Mesendoderm (in vitro differentiated cells): ENCODE measurements at regions not wholly inside any gene's neighbourhood (a gene's known extent, or its start where the extent isn't known, plus 50 kb on each side); places are given as distances from the start of the nearest gene placed in this dataset.
"Not testable (repeated sequence)": the region's sequence is repeated elsewhere in the genome, so short reads cannot be mapped to it uniquely, and the experiment has no call there.

Experiments used
- DNase-seq: peaks from one replicate; pipeline ENCODE4 v3.0.0; 2013
- H2AK5ac ChIP-seq: 2 replicates; pipeline ENCODE4 v1.6.1; 2013; ENCODE audit warnings: low read length, inconsistent platforms
- H2BK120ac ChIP-seq: 2 replicates; pipeline ENCODE4 v1.6.1; 2013; ENCODE audit warnings: low read depth, mild to moderate bottlenecking, low read length, moderate library complexity, mixed read lengths
- H2BK15ac ChIP-seq: replicated peaks from 2 replicates; pipeline ENCODE4 v1.6.1; 2013; ENCODE audit warnings: low read depth, mild to moderate bottlenecking, moderate library complexity
- H2BK5ac ChIP-seq: 2 replicates; pipeline ENCODE4 v1.6.1; 2013; ENCODE audit warnings: low read length, inconsistent platforms
- H3K18ac ChIP-seq: 2 replicates; pipeline ENCODE4 v1.6.1; 2013; ENCODE audit warnings: mild to moderate bottlenecking, low read length, mixed read lengths
- H3K23ac ChIP-seq: one replicate; pipeline ENCODE4 v1.6.1; 2013; ENCODE audit warnings: low read length
- H3K27ac ChIP-seq: 2 replicates; pipeline ENCODE4 v1.5.1; 2013; ENCODE audit warnings: low read depth, mild to moderate bottlenecking, inconsistent platforms, low read length, moderate library complexity
- H3K27me3 ChIP-seq: 2 replicates; pipeline ENCODE4 v1.6.1; 2013; ENCODE audit warnings: low read length, control low read depth, mild to moderate bottlenecking, inconsistent platforms; ENCODE audit not compliant: insufficient read depth, poor library complexity
- H3K36me3 ChIP-seq: 2 replicates; pipeline ENCODE4 v1.6.1; 2013; ENCODE audit warnings: low read length, inconsistent platforms; ENCODE audit not compliant: control insufficient read depth, insufficient read depth
- H3K4ac ChIP-seq: one replicate; pipeline ENCODE4 v1.6.1; 2013; ENCODE audit warnings: low read depth, mild to moderate bottlenecking, low read length, moderate library complexity
- H3K4me1 ChIP-seq: 2 replicates; pipeline ENCODE4 v1.6.1; 2013; ENCODE audit warnings: low read depth, low read length, inconsistent platforms; ENCODE audit not compliant: control insufficient read depth
- H3K4me2 ChIP-seq: 2 replicates; pipeline ENCODE4 v1.6.1; 2013; ENCODE audit warnings: low read length
- H3K4me3 ChIP-seq: 2 replicates; pipeline ENCODE4 v1.5.1; 2013; ENCODE audit warnings: mild to moderate bottlenecking, low read length
- H3K56ac ChIP-seq: one replicate; pipeline ENCODE4 v1.6.1; 2013; ENCODE audit warnings: low read length
- H3K79me1 ChIP-seq: 2 replicates; pipeline ENCODE4 v1.6.1; 2013; ENCODE audit warnings: low read length, inconsistent platforms
- H3K79me2 ChIP-seq: 2 replicates; pipeline ENCODE4 v1.6.1; 2013; ENCODE audit warnings: mild to moderate bottlenecking, low read length; ENCODE audit not compliant: control insufficient read depth, insufficient read depth
- H3K9ac ChIP-seq: 2 replicates; pipeline ENCODE4 v1.6.1; 2013; ENCODE audit warnings: low read length, inconsistent platforms
- H4K5ac ChIP-seq: one replicate; pipeline ENCODE4 v1.6.1; 2013; ENCODE audit warnings: low read length
- H4K8ac ChIP-seq: one replicate; pipeline ENCODE4 v1.6.1; 2013; ENCODE audit warnings: low read depth, mild to moderate bottlenecking, control low read depth, low read length, moderate library complexity
- WGBS: extraction: QIAGEN DNeasy Blood & Tissue Kit; methylation state at CpG from one replicate; pipeline ENCODE4 v1.1.7; 2013; ENCODE audit warnings: low lambda C conversion rate, missing lambda C conversion rate; ENCODE audit not compliant: insufficient coverage; ENCODE audit errors: extremely low coverage; 5-methylcytosine and 5-hydroxymethylcytosine counted together

DNA sequence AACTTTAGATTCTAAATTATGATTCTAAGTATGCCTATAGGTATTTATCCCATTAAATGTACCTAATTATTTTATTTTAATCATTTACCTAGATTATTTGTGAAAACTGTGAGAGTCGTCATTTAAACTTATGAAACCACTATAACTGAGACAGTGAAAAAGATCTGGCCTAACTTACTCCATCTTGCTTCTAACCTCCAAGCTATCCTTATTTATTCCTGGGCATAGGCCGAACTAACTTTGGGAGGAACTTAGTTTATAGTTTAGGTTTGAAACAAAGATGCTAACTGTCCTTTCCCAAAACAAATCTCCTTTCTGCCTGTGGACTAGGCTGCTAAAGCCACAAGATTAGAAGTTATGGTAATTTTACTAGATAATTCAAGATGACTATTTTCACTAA is 79.7 kb upstream of the PPP2R5C start:
- no CpG with 5 or more reads among the region's 2 CpGs for WGBS
- no peaks in the 10 kb centered on the region for H3K27me3 ChIP-seq
- H3K23ac ChIP-seq, result no peak overlapping the region

DNA sequence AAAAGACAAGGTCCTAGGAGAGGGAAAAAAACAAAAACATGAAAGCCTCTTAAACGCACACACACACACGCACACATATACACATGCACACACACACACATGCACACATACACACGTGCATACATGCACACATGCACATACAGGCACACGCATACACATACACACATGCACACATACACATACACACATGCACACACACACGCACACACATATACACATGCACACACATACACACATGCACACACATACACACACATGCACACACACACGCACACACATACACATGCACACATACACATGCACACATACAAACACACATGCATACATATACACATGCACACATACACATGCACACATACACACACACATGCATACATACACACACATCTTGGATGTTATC is 78.1 kb upstream of the PPP2R5C start:
- Histone ChIP-seq H4K5ac (no peak overlapping the region), H2BK5ac (no peak overlapping the region), H3K4me2 (no peak overlapping the region), H3K79me2 (no peaks in the 10 kb centered on the region), H3K4ac (no peak overlapping the region), H3K4me3 (no peak overlapping the region), H4K8ac (no peak overlapping the region), H2AK5ac (no peak overlapping the region), H2BK15ac (no peak overlapping the region), H2BK120ac (no peak overlapping the region), H3K18ac (no peak overlapping the region), H3K36me3 (no peaks in the 10 kb centered on the region), H3K23ac (no peak overlapping the region), H3K27me3 (no peaks in the 10 kb centered on the region), H3K27ac (no peak overlapping the region), H3K56ac (no peak overlapping the region), H3K4me1 (no peaks in the 10 kb centered on the region), H3K79me1 (no peaks in the 10 kb centered on the region), H3K9ac (no peak overlapping the region)
- WGBS, result no CpG with 5 or more reads among the region's 6 CpGs
- DNase-seq, result no peak

More for the DNA sequence above, 79.7 kb upstream of the PPP2R5C start:
- no peaks in the 10 kb centered on the region for H3K36me3 ChIP-seq
- H3K79me1 ChIP-seq, result no peaks in the 10 kb centered on the region
- no peak overlapping the region for H3K9ac ChIP-seq
- H2BK120ac ChIP-seq, result no peak overlapping the region
- H2BK15ac ChIP-seq, result no peak overlapping the region
- H4K8ac ChIP-seq, result no peak overlapping the region
- H3K18ac ChIP-seq, result no peak overlapping the region
- no peak overlapping the region for H3K56ac ChIP-seq
- no peak overlapping the region for H3K4me3 ChIP-seq
- H3K4ac ChIP-seq, result no peak overlapping the region
- no peak overlapping the region for H2BK5ac ChIP-seq
- no peak overlapping the region for H3K4me2 ChIP-seq
- H3K79me2 ChIP-seq, result no peaks in the 10 kb centered on the region
- no peaks in the 10 kb centered on the region for H3K4me1 ChIP-seq
- no peak overlapping the region for H2AK5ac ChIP-seq
- no peak overlapping the region for H4K5ac ChIP-seq
- no peak for DNase-seq
- no peak overlapping the region for H3K27ac ChIP-seq

DNA sequence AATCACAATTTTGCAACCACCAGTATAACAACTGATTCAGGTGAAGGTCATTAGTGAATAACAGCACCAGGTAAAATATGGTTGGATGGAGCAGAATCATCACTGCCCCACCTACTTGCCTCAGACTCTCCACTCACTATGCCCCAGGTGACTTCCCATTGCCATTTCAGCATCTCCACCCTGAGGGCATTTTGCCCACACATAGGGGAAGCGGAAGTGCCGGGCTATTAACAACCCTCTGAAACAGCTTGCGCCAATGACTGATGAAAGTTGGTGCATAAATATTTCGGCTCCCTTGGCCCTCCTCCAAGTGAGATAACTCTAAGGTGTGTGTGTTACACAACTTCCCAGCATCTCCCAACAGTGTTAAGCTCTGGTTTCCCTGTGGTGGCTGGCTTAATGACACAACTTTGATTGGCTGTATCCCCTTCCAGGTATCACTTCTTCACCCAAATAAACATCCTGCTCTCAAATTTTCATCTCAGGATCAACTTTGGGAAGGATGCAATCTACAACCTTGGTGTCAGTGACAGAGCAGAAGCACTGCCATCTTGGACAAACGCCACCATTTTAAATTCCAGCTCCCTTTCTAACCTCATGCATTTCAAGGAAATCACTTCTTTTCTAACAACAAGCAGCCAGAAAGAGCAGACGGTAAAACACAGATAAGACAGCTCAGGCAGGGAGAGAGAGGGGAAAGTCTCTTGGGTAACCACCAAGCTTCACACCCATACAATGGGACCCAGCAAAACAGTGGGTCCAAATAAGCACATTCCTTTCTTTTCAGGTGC is 73.6 kb upstream of the PPP2R5C start:
- H2BK5ac ChIP-seq, result no peak overlapping the region
- no peaks in the 10 kb centered on the region for H3K27me3 ChIP-seq
- H4K5ac ChIP-seq, result no peak overlapping the region
- H2BK15ac ChIP-seq, result no peak overlapping the region
- no peak overlapping the region for H2BK120ac ChIP-seq
- WGBS, result no CpG with 5 or more reads among the region's 6 CpGs
- no peak overlapping the region for H3K4me2 ChIP-seq
- no peak overlapping the region for H3K27ac ChIP-seq
- no peak overlapping the region for H3K56ac ChIP-seq
- no peak overlapping the region for H3K23ac ChIP-seq
- no peak overlapping the region for H3K9ac ChIP-seq
- H3K4ac ChIP-seq, result no peak overlapping the region
- H3K4me3 ChIP-seq, result no peak overlapping the region
- no peak overlapping the region for H4K8ac ChIP-seq
- no peak for DNase-seq
- H3K79me1 ChIP-seq, result no peaks in the 10 kb centered on the region
- no peaks in the 10 kb centered on the region for H3K79me2 ChIP-seq
- no peaks in the 10 kb centered on the region for H3K36me3 ChIP-seq
- H2AK5ac ChIP-seq, result no peak overlapping the region
- no peaks in the 10 kb centered on the region for H3K4me1 ChIP-seq
- H3K18ac ChIP-seq, result no peak overlapping the region

DNA sequence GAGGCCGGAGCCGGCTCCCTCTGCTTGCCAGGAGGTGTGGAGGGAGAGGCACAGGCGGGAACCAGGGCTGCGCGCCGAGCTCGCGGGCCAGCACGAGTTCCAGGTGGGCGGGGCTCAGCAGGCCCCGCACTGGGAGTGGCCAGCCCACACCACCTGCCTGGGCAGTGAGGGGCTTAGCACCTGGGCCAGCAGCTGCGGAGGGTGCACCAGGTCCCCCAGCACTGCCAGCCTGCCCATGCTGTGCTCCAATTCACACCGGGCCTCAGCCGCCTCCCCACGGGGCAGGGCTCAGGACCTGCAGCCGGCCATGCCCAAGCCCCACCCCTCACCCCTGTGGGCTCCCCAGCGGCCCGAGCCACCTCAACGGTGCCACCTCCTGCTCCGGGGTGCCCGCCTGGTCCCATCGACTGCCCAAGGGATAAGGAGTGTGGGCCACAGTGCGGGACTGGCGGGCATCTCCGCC is 72.4 kb upstream of the PPP2R5C start:
- Histone ChIP-seq H3K79me1 (no peaks in the 10 kb centered on the region), H3K27ac (no peak overlapping the region), H3K4me3 (no peak overlapping the region), H3K4me1 (no peaks in the 10 kb centered on the region), H3K27me3 (no peaks in the 10 kb centered on the region), H3K18ac (no peak overlapping the region), H3K79me2 (no peaks in the 10 kb centered on the region), H3K36me3 (no peaks in the 10 kb centered on the region), H4K5ac (no peak overlapping the region), H2AK5ac (no peak overlapping the region), H3K56ac (no peak overlapping the region), H2BK120ac (no peak overlapping the region), H3K4ac (no peak overlapping the region), H3K9ac (no peak overlapping the region), H2BK15ac (no peak overlapping the region), H3K4me2 (no peak overlapping the region), H2BK5ac (no peak overlapping the region), H3K23ac (no peak overlapping the region), H4K8ac (no peak overlapping the region)
- no peak for DNase-seq
- WGBS, result no CpG with 5 or more reads among the region's 25 CpGs

DNA sequence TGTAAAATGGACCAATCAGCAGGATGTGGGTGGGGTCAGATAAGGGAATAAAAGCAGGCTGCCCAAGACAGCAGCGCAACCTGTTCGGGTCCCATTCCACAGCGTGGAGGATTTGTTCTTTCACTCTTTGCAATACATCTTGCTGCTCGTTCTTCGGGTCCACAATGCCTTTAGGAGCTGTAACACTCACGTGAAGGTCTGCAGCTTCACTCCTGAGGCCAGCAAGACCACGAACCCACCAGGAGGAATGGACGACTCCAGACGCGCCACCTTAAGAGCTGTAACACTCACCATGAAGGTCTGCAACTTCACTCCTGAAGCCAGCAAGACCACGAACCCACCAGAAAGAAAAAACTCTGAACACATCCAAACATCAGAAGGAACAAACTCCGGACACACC is 71.5 kb upstream of the PPP2R5C start:
- not testable (repeated sequence) for H2BK120ac ChIP-seq, H3K79me1 ChIP-seq, H3K4me2 ChIP-seq, H2AK5ac ChIP-seq, H3K4ac ChIP-seq, H3K56ac ChIP-seq, H3K18ac ChIP-seq, H4K8ac ChIP-seq, H4K5ac ChIP-seq, H2BK5ac ChIP-seq, H3K36me3 ChIP-seq, H3K4me3 ChIP-seq, H2BK15ac ChIP-seq, H3K27me3 ChIP-seq, H3K79me2 ChIP-seq, H3K27ac ChIP-seq, DNase-seq, H3K23ac ChIP-seq, H3K4me1 ChIP-seq, H3K9ac ChIP-seq
- no CpG with 5 or more reads among the region's 12 CpGs for WGBS

DNA sequence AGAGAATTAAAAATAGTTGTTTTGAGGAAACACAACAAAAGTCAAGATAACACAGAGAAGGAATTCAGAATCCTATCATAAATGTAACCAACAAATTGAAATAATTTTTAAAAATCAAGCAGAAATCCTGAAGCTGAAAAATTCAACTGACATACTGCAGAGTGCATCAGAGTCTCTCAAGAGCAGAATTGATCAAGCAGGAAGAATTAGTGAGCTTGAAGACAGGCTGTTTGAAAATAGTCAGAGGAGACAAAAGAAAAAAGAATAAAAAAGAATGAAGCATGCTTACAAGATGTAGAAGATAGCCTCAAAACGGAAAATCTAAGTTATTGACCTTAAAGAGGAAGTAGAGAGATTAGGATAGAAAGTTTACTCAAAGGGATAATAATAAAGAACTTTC is 65.8 kb upstream of the PPP2R5C start:
- no peak overlapping the region for H3K4me2 ChIP-seq
- H3K79me1 ChIP-seq, result no peaks in the 10 kb centered on the region
- H3K27ac ChIP-seq, result no peak overlapping the region
- H3K4me1 ChIP-seq, result no peaks in the 10 kb centered on the region
- no peak overlapping the region for H4K5ac ChIP-seq
- H2BK5ac ChIP-seq, result no peak overlapping the region
- no peak overlapping the region for H3K9ac ChIP-seq
- WGBS, result no CpG with 5 or more reads among the region's 1 CpG
- H4K8ac ChIP-seq, result no peak overlapping the region
- no peak for DNase-seq
- H3K27me3 ChIP-seq, result no peaks in the 10 kb centered on the region
- H2BK120ac ChIP-seq, result no peak overlapping the region
- no peak overlapping the region for H2BK15ac ChIP-seq
- no peak overlapping the region for H3K23ac ChIP-seq
- no peak overlapping the region for H3K4me3 ChIP-seq
- no peaks in the 10 kb centered on the region for H3K79me2 ChIP-seq
- H3K36me3 ChIP-seq, result no peaks in the 10 kb centered on the region
- no peak overlapping the region for H3K56ac ChIP-seq
- H3K4ac ChIP-seq, result no peak overlapping the region
- H2AK5ac ChIP-seq, result no peak overlapping the region
- no peak overlapping the region for H3K18ac ChIP-seq
